ENCODE measurements at regions not wholly inside any gene's neighbourhood (a gene's known extent, or its start where the extent isn't known, plus 50 kb on each side); places are given as distances from the start of the nearest gene placed in this dataset.

DNA sequence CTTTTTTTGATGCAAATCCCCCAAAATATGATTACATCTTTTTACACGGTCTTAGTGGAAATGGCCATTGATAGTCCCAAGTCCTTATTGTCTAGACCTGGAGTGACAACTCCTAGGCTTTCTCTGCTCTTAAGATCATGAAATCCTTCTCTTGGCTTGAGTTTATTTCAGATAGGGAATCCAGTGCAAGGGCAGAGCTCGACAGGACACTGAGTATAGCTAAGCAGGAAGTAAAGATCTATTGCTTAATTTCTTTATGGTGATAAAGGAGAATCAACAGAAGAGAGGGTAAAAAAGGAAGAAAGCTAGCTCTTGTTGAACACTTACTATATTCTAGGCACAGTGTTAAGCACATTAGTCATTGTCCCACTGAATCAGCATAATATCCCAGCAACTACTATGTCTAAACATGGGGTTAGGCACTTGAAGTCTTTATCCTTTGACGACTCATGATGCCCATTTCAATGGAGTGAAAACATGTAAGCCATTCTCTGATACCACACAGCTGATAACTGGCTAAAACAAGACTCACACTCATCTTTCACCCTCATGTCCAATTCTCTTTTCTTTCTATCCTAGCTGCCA is 74.1 kb upstream of the LRATD1 start (continued):
- TF ChIP-seq FOXM1 (IDR thresholded peaks at IDR 0.05; ENCODE audit: low read depth, low read length), result no peak
- TF ChIP-seq, protein P1, sequence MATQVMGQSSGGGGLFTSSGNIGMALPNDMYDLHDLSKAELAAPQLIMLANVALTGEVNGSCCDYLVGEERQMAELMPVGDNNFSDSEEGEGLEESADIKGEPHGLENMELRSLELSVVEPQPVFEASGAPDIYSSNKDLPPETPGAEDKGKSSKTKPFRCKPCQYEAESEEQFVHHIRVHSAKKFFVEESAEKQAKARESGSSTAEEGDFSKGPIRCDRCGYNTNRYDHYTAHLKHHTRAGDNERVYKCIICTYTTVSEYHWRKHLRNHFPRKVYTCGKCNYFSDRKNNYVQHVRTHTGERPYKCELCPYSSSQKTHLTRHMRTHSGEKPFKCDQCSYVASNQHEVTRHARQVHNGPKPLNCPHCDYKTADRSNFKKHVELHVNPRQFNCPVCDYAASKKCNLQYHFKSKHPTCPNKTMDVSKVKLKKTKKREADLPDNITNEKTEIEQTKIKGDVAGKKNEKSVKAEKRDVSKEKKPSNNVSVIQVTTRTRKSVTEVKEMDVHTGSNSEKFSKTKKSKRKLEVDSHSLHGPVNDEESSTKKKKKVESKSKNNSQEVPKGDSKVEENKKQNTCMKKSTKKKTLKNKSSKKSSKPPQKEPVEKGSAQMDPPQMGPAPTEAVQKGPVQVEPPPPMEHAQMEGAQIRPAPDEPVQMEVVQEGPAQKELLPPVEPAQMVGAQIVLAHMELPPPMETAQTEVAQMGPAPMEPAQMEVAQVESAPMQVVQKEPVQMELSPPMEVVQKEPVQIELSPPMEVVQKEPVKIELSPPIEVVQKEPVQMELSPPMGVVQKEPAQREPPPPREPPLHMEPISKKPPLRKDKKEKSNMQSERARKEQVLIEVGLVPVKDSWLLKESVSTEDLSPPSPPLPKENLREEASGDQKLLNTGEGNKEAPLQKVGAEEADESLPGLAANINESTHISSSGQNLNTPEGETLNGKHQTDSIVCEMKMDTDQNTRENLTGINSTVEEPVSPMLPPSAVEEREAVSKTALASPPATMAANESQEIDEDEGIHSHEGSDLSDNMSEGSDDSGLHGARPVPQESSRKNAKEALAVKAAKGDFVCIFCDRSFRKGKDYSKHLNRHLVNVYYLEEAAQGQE (IDR thresholded peaks at IDR 0.05; ENCODE audit: low read depth, low read length), result no peak
- no peak for TF ChIP-seq USF1 (IDR thresholded peaks at IDR 0.05; ENCODE audit: borderline replicate concordance, extremely low read length, insufficient read depth, low read depth, low read length)

GRCh38 chr2:14560716-14561115 is 71.8 kb upstream of the LRATD1 start:
- Histone ChIP-seq H3K4me2 (ENCODE audit: control insufficient read depth, insufficient read depth) (no peak overlapping the region), H3K27ac (ENCODE audit: control insufficient read depth, insufficient read depth) (no peak overlapping the region), H3K4me1 (ENCODE audit: control insufficient read depth, insufficient read depth, low read length) (no peaks in the 10 kb centered on the region), H3K79me2 (ENCODE audit: control insufficient read depth, insufficient read depth, low read length) (no peaks in the 10 kb centered on the region), H3K9ac (ENCODE audit: control insufficient read depth, insufficient read depth, low read length) (no peak overlapping the region), H3K9me3 (replicated peaks; ENCODE audit: control insufficient read depth, insufficient read depth, low read length) (no peaks in the 10 kb centered on the region), H3K27me3 (replicated peaks in 1 of 2; ENCODE audit: control insufficient read depth in 2 of 2, insufficient read depth in 2 of 2, low read length in 1 of 2) (no peaks in the 10 kb centered on the region), H3K4me3 (no peak overlapping the region), H4K20me1 (ENCODE audit: control insufficient read depth, insufficient read depth) (no peaks in the 10 kb centered on the region), H2AFZ (ENCODE audit: control insufficient read depth, low read depth, low read length) (no peak overlapping the region), H3K36me3 (ENCODE audit: control insufficient read depth in 2 of 2, insufficient read depth in 2 of 2, low read length in 1 of 2) (no peaks in the 10 kb centered on the region)
- in situ Hi-C loops (cut with MboI) (no loop called here), intact Hi-C loops (cut with micrococcal nuclease; ENCODE audit: unreplicated experiment) (no loop called here)
- FAIRE-seq (no peak), DNase-seq (ENCODE audit: low read depth, low spot score) (no peak), ATAC-seq (no peak)
- 36% methylated on average over 3 of the region's 3 CpGs for WGBS (ENCODE audit: insufficient coverage, insufficient replicate concordance, low lambda C conversion rate, missing lambda C conversion rate)
- ChIA-PET POLR2A (no interaction called here), RAD21 (ENCODE audit: unreplicated experiment) (no interaction called here), SMC1A (ENCODE audit: uncharacterized antibody, unreplicated experiment) (interaction anchor here (0.9 kb wide), 1 partner anchor 342 kb away, joined by 4 read pairs; no protein-coding TSS in a partner anchor), CTCF (no interaction called here)
- no TSS peak for BruUV-seq (replicated peaks)
- TF ChIP-seq RELA (IDR thresholded peaks at IDR 0.05; ENCODE audit: borderline replicate concordance, partially characterized antibody), result no peak
- TF ChIP-seq SPI1 (IDR thresholded peaks at IDR 0.05; ENCODE audit: borderline replicate concordance, insufficient read depth, low read depth, low read length), result no peak
- no peak for TF ChIP-seq ATF3 (IDR thresholded peaks at IDR 0.05; ENCODE audit: borderline replicate concordance, extremely low read depth, low read depth, low read length)
- TF ChIP-seq, protein P2, sequence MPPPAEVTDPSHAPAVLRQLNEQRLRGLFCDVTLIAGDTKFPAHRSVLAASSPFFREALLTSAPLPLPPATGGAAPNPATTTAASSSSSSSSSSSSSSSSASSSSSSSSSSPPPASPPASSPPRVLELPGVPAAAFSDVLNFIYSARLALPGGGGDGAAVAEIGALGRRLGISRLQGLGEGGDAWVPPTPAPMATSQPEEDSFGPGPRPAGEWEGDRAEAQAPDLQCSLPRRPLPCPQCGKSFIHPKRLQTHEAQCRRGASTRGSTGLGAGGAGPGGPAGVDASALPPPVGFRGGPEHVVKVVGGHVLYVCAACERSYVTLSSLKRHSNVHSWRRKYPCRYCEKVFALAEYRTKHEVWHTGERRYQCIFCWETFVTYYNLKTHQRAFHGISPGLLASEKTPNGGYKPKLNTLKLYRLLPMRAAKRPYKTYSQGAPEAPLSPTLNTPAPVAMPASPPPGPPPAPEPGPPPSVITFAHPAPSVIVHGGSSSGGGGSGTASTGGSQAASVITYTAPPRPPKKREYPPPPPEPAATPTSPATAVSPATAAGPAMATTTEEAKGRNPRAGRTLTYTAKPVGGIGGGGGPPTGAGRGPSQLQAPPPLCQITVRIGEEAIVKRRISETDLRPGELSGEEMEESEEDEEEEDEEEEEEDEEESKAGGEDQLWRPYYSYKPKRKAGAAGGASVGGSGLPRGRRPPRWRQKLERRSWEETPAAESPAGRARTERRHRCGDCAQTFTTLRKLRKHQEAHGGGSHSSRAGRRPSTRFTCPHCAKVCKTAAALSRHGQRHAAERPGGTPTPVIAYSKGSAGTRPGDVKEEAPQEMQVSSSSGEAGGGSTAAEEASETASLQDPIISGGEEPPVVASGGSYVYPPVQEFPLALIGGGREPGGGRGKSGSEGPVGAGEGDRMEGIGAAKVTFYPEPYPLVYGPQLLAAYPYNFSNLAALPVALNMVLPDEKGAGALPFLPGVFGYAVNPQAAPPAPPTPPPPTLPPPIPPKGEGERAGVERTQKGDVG (CRISPR knock-in tag; IDR thresholded peaks at IDR 0.05), result no peak
- TF ChIP-seq CBFB (IDR thresholded peaks at IDR 0.05; ENCODE audit: low read depth), result no peak
- TF ChIP-seq, protein P3, sequence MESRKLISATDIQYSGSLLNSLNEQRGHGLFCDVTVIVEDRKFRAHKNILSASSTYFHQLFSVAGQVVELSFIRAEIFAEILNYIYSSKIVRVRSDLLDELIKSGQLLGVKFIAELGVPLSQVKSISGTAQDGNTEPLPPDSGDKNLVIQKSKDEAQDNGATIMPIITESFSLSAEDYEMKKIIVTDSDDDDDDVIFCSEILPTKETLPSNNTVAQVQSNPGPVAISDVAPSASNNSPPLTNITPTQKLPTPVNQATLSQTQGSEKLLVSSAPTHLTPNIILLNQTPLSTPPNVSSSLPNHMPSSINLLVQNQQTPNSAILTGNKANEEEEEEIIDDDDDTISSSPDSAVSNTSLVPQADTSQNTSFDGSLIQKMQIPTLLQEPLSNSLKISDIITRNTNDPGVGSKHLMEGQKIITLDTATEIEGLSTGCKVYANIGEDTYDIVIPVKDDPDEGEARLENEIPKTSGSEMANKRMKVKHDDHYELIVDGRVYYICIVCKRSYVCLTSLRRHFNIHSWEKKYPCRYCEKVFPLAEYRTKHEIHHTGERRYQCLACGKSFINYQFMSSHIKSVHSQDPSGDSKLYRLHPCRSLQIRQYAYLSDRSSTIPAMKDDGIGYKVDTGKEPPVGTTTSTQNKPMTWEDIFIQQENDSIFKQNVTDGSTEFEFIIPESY (IDR thresholded peaks at IDR 0.05), result no peak
- TF ChIP-seq HDGF (IDR thresholded peaks at IDR 0.05), result no peak
- no peak for TF ChIP-seq RB1 (IDR thresholded peaks at IDR 0.05; ENCODE audit: borderline replicate concordance)
- no peak for TF ChIP-seq LARP7 (IDR thresholded peaks at IDR 0.05)
- TF ChIP-seq TARDBP (IDR thresholded peaks at IDR 0.05; ENCODE audit: borderline replicate concordance), result no peak
